NCI-H748 (cell line): ENCODE measurements at regions not wholly inside any gene's neighbourhood (a gene's known extent, or its start where the extent isn't known, plus 50 kb on each side); places are given as distances from the start of the nearest gene placed in this dataset.
"Not testable (repeated sequence)": the region's sequence is repeated elsewhere in the genome, so short reads cannot be mapped to it uniquely, and the experiment has no call there.

Experiments used
- DNase-seq: peaks from one replicate; lab custom pipeline; 2025; ENCODE audit not compliant: unreplicated experiment; lab: John Stamatoyannopoulos, UW

GRCh38 chr10:2893158-2893845 lies 174.0 kb upstream of the PFKP start:
- DNase-seq: no peak

DNA sequence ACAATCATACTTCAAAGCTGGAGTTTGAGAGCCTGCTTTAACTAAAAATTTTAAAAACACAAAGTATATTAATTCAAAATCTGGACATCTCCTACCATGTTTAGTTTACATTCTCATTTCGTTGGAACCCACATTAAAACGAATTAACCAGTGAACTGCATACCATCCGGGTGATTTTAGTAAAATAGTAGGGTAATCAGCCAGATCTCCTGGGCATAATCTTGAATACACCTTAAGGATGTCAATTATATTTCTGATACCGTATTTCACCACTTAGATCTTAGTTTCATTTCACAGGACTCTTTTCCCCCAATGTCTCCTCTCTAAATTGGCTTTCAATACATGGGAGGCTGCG lies 175.6 kb upstream of the PFKP start:
- no peak for DNase-seq

GRCh38 chr10:2891073-2891769 lies 176.1 kb upstream of the PFKP start:
- no peak for DNase-seq

DNA sequence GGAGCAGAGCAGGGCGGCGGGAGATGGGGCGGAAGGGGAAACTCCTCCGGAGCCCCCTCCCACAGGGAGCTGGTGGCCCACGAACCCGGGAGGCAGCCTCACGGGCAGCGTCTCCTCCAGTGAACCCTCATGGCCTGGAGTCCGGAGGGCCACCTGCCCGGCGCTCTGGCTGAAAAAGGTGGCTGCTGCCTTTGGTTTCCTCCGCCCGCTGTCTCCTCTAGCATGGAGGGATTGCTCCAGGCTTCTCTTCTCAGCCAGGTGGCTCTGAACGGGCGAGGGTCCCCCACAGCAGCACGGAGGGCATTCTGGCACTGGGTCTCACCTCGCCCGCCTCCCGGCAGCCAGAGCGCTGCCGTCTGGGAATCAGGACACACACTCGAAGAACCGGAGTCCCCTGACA lies 177.3 kb upstream of the PFKP start:
- DNase-seq: no peak

- DNase-seq: no peak
Observed at GRCh38 chr10:2888403-2889004, 178.8 kb upstream of the PFKP start.

- DNase-seq: no peak
Observed at GRCh38 chr10:2887391-2888070, 179.8 kb upstream of the PFKP start.

GRCh38 chr10:2886662-2887061 lies 180.7 kb upstream of the PFKP start:
- no peak for DNase-seq

DNA sequence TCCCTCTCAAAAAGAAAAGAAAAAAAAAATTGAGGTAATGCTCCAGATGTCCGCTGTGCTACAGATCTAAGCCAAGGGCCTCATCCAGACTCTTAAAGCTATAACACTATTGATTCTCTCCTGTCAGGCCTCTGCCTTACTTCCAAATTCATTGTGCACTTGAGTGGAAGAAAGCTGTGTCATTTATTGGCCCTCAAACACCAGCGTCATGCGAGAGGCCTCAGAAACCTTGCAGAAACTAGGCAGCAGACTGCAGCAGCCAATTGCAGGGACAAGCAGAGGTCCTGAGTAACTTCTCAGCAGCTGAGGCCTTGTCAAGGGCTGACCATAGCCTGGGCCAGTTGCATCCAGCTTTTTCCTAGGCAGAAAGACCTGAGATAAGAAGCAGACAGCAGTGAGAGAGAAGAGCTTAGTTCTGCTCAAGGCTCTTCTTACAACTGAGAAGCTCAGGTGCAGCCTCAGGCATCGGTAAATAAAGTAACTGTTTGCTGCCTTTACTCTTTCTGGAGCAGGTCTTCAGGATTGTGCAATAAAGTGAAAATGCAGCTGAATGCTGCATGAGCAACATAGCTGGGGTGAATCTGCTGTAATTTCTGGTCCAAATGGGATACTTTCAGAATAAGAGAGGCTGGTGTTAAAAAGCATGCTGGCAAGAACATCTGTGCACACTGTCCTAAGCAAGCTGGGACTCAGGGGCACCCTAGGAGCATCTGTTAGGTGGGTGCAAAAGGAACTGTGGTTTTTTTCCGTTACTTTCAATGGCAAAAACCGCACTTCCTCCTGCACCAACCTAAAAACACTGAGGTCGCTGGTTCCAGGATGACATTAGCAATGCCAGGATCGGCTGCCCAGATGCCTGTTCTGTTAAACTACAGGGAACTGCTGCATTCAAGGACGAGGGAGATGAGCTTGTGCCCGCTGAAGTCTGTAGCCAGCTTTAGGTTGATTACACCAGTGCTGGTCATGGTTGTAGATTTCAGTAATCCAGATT lies 181.8 kb upstream of the PFKP start:
- no peak for DNase-seq

DNA sequence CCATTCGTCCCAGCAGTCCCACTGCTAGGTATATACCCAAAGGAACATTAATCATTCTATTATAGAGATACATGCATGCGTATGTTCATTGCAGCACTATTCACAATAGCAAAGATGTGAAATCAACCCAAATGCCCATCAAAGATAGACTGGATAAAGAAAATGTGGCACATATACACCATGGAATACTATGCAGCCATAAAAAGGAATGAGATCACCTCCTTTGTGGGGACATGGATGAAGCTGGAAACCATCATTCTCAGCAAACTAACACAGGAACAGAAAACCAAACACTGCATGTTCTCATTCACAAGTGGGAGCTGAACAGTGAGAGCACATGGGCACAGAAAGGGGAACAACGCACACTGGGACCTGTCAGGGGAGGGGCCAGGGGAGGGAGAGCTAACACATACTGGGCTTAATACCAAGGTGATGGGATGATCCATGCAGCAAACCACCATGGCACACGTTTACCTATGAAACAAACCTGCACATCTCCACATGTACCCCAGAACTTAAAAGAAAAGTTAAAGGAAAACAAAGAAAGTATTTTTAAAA lies 183.3 kb upstream of the PFKP start:
- not testable (repeated sequence) for DNase-seq

- peak; percentile 13 for DNase-seq
Observed at GRCh38 chr10:2883238-2883637, 184.1 kb upstream of the PFKP start.

GRCh38 chr10:2882628-2883027 lies 184.7 kb upstream of the PFKP start:
- peak; percentile 2 for DNase-seq

DNA sequence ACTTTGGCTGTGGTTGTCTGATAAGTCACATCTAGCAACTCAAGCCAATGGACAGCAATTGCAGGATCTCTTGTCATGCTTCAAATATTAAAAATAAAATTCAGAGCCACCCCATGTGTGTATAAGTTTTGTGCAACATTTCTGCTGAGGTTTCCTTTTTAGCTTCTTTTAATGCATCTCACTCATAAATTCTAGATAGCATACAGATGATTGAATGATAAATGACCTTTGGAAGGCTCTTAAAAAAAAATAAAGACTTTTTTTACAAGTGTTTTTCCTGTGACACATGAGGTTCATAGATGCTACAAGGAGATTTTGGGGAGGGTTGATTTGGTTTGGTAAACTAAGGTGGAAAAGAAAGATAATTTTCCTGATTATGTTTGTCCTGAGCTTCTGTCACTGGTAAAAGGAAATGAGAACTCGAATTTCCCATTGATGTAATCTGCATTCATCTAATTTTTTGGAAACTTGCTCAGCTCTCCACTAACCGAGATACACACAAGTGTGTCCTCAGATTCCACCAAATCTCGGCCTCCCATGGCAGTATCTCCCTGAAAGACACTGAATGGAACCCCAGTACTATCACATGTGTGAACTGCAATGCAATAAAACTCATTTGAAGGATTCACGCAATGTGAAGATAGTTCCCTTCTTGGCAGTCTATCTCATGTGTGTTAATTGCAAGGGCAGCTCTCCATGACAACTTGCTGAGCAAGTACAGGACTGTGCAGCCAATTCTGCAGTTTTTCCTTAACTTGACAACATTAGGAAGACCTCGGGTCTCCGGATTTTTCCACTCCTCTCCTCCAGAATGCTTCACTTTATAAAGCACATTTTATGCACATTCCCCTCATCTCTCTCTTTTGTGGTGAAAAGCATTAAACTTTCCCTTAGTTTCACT lies 185.4 kb upstream of the PFKP start:
- DNase-seq: no peak

- not testable (repeated sequence) for DNase-seq
Observed at GRCh38 chr10:2880050-2880449, 187.3 kb upstream of the PFKP start.

- no peak for DNase-seq
Observed at GRCh38 chr10:2878818-2879217, 188.5 kb upstream of the PFKP start.

- no peak for DNase-seq
Observed at GRCh38 chr10:2876032-2876431, 191.3 kb upstream of the PFKP start.

DNA sequence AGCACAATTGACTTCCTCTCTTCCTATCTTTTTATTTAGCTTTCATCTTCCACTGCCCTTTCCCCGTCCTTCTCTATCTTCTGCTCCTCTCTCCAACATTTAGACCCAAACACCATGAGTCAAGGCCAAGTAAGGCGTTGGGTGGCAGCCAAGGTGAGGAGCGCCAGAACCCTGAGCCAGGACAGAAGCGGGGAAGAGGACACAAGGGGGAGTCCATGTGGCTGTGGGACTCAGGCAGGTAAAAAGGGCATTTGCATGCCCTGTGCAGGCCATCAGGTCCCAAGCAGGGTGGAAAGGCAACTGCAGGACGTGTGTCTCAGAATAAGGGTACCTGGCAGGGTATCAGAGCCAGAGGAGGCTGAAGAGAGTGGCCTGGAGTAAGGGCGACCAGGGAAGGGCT lies 192.4 kb upstream of the PFKP start:
- DNase-seq: no peak

GRCh38 chr10:2873769-2874168 lies 193.6 kb upstream of the PFKP start:
- DNase-seq: no peak

DNA sequence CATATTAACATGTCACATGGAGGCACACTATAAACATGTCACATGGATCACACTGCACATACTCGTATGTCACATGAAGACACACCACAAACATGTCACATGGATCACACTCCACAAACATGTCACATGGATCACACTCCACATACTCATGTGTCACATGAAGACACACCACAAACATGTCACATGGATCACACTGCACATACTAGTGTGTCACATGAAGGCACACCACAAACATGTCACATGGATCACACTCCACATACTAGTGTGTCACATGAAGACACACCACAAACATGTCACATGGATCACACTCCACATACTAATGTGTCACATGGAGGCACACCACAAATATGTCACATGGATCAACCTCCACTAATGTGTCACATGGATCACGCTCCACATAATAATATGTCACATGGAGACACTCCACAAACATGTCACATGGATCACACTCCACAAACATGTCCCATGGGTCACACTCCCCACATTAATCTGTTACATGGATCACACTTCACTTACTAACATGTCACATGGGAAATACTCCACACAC lies 195.6 kb upstream of the PFKP start:
- no peak for DNase-seq

DNA sequence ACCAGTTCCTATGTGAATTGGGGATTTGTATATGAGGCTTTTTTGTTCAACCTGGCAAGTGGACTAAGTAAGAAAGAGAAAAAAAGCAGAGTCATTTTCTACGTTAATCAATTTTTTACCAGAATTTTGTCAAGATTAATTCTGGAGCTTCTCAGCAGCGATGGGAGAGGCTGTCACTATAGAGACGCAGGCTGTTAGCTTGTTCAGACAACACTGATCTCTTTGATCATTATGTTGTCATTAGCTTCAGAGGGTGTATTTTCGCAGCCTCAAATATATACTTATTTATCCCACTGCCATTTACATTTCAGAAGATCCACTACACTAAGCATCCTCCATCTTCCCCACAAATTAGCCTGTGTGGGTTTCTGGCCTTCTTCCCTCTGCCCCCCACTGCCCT lies 196.7 kb upstream of the PFKP start:
- no peak for DNase-seq
